Transverse colon (tissue), 4 donors: ENCODE measurements at regions not wholly inside any gene's neighbourhood (a gene's known extent, or its start where the extent isn't known, plus 50 kb on each side); places are given as distances from the start of the nearest gene placed in this dataset.

ENCODE experiments used
- DNase-seq: peaks from one replicate; pipeline ENCODE4 v3.0.0-alpha.2; 2019
- H3K27ac ChIP-seq, 4 donors: fragments of 200-600 bp; sonication (generic); 2 replicates each; pipeline ENCODE4 v1.5.1; 2016 to 2018; ENCODE audit warnings: inconsistent platforms in 4 of 4
- H3K27me3 ChIP-seq: fragments of 200-600 bp; sonication (generic); 2 replicates; pipeline ENCODE4 v1.5.1; 2017; ENCODE audit warnings: inconsistent platforms
- H3K36me3 ChIP-seq, 4 donors: fragments of 200-600 bp; sonication (generic); 2 replicates each; pipeline ENCODE4 v1.5.1; 2017 to 2019; ENCODE audit warnings: inconsistent platforms in 4 of 4
- H3K4me1 ChIP-seq, 4 donors: fragments of 200-600 bp; sonication (generic); 2 replicates each; pipeline ENCODE4 v1.5.1; 2017 to 2020; ENCODE audit warnings: inconsistent platforms in 4 of 4
- H3K4me3 ChIP-seq, 4 donors: fragments of 200-600 bp; sonication (generic); 1 replicate in 1 of 4; 2 replicates in 3 of 4; pipeline versions ENCODE4 v1.5.1 to v1.6.1; 2017 to 2019; ENCODE audit warnings: inconsistent platforms in 4 of 4
- H3K9me3 ChIP-seq, 2 donors: fragments of 200-600 bp; sonication (generic); 2 replicates each; pipeline ENCODE4 v1.5.1; 2017 to 2019; ENCODE audit warnings: inconsistent platforms in 2 of 2
- CTCF ChIP-seq, 5 experiments: fragments of 200-600 bp in 3 of 5; fragments of 450-650 bp in 2 of 5; sonication (generic) in 3 of 5; IDR thresholded peaks; 1 replicate in 2 of 5; 2 replicates in 3 of 5; pipeline ENCODE4 v1.5.1; 2016 to 2017; ENCODE audit warnings: antibody characterized with exemption in 5 of 5, inconsistent platforms in 3 of 5, mild to moderate bottlenecking in 2 of 5, moderate library complexity in 1 of 5
- EP300 ChIP-seq: sonication (generic); formaldehyde crosslinking; IDR thresholded peaks from one replicate; pipeline ENCODE4 v1.6.1; 2017; ENCODE audit warnings: antibody characterized with exemption, low read depth
- POLR2A ChIP-seq: fragments of 450-650 bp; IDR thresholded peaks from one replicate; pipeline ENCODE4 v1.6.1; 2016; ENCODE audit warnings: antibody characterized with exemption, mild to moderate bottlenecking, moderate library complexity
- POLR2AphosphoS5 ChIP-seq, 3 donors: sonication (generic); formaldehyde crosslinking; IDR thresholded peaks; one replicate each; pipeline ENCODE4 v1.6.1; 2016; ENCODE audit warnings: antibody characterized with exemption in 3 of 3
- WGBS, 2 donors: methylation state at CpG; one replicate each; pipeline ENCODE4 v1.1.5; 2018; ENCODE audit warnings: low coverage in 1 of 2; 5-methylcytosine and 5-hydroxymethylcytosine counted together
- in situ Hi-C, 4 donors: fragments of 200-750 bp; cut with MboI; loops; one replicate each; pipeline versions ENCODE4 v1.15.0 to v1.15.1; 2017; ENCODE audit warnings: low sequenced_read_pairs in 3 of 4, low pct_ligation_motif_present in 1 of 4, low pct_unique_long_range_greater_than_20kb in 1 of 4
- intact Hi-C: fragments of 100-400 bp; cut with DNase I; formaldehyde crosslinking; loops from one replicate; pipeline ENCODE4 v1.15.1; 2023; ENCODE audit warnings: low total_unique reads

GRCh38 chr11:119902656-119903231 lies 173.7 kb upstream of the NECTIN1 start:
- intact Hi-C loops (no loop called here), in situ Hi-C loops (no loop called here)
- peaks cover 0 to 36% (median 25%) of the 10 kb centered on the region in 4 donors for H3K4me1 ChIP-seq
- no peaks in the 10 kb centered on the region for H3K27me3 ChIP-seq
- WGBS, 2 donors: 63 to 68% methylated on average over 7 to 9 of the region's 9 CpGs
- H3K4me3 ChIP-seq: no peak overlapping the region
- H3K27ac ChIP-seq: peak overlapping the region in 2 of 4 donors; percentile 86
- no peak for DNase-seq
- no peaks in the 10 kb centered on the region for H3K9me3 ChIP-seq
- H3K36me3 ChIP-seq: no peaks in the 10 kb centered on the region
- TF ChIP-seq CTCF (IDR thresholded peaks at IDR 0.05) (no peak), POLR2AphosphoS5 (IDR thresholded peaks at IDR 0.05) (no peak), EP300 (no peak), POLR2A (no peak)

DNA sequence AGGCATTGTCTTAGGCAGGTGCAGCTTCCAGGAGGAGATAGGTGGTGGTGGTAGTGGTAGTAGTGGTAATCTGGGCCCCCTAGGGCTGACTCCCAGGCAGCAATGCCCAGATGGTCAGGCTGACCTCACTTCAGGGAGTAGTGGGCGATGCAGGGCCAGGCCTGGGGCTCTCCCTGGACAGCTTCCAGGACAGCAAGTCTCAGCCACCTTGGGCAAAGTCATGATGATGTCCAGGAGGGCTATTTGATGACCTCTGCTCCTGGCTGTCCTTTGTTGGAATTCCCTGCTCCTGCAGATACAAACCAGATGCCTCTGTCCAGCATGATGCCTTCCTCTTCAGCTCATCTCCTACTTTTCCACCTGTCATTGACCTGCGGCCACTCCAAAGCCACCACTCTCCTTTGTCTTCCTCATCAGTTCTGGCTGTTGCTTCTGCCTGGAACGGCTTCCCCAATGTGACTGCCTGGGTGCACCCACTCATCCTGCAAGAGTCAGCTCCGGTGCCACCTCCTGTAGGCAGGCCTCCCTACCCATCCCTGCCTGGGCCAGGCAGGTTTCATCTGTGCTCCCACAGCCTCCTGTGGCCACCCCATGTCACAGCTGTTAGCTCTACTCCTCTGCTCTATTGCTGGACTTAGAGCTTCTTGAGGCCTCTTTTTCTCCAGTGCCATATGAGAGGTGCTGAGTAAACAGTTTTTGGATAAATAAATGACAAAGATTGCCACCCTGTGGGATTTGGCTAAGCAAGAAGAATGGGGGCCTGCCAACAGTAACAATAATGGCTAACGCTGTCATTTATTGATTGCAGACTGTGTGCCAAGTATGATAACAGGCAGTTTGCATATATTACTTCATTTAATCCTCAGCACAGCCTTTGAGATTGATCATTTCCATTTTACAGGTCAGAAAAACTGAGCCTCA lies 172.9 kb upstream of the NECTIN1 start:
- WGBS, 2 donors: 77% methylated on average over 5 of the region's 5 CpGs; no CpG with 5 or more reads in 1 of the 2 donors
- Histone ChIP-seq H3K9me3 (no peaks in the 10 kb centered on the region), H3K27me3 (no peaks in the 10 kb centered on the region), H3K4me1 (peaks cover 0 to 30% (median 19%) of the 10 kb centered on the region in 4 donors), H3K4me3 (no peak overlapping the region), H3K36me3 (no peaks in the 10 kb centered on the region), H3K27ac (no peak overlapping the region)
- TF ChIP-seq POLR2A (no peak), CTCF (IDR thresholded peaks at IDR 0.05) (no peak), POLR2AphosphoS5 (IDR thresholded peaks at IDR 0.05) (no peak), EP300 (no peak)
- no peak for DNase-seq
- intact Hi-C loops (no loop called here), in situ Hi-C loops (no loop called here)

GRCh38 chr11:119899997-119900396 lies 171.0 kb upstream of the NECTIN1 start:
- Histone ChIP-seq H3K9me3 (no peaks in the 10 kb centered on the region), H3K27ac (no peak overlapping the region), H3K4me1 (peaks cover 0 to 21% (median 15%) of the 10 kb centered on the region in 4 donors), H3K4me3 (no peak overlapping the region), H3K36me3 (no peaks in the 10 kb centered on the region), H3K27me3 (no peaks in the 10 kb centered on the region)
- no peak for TF ChIP-seq EP300
- no peak for TF ChIP-seq CTCF (IDR thresholded peaks at IDR 0.05)
- TF ChIP-seq POLR2AphosphoS5 (IDR thresholded peaks at IDR 0.05): no peak
- no peak for TF ChIP-seq POLR2A
- in situ Hi-C loops (no loop called here), intact Hi-C loops (no loop called here)
- DNase-seq: no peak
- 67 to 79% methylated on average over 3 of the region's 3 CpGs for WGBS, 2 donors

DNA sequence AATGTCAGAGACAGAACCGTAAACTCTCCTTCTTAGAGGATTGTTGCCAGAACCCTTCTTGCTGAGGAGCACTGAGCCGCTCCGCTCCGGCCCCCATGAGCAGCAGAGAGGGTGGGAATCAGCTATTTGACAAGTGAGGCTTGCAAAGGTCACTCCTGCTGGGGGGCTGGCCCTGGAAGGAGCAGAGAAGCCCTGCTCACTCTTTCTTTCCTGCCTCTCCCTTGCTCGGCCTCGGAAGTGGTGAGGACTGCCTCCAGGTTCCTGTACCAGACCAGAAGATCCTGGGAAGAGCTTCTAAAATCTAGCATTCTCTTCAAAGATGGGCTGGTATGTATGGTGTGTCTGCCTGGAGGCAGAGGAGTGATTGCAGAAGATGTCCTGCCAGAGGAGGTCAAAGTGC lies 168.6 kb upstream of the NECTIN1 start:
- DNase-seq: no peak
- peaks cover 0 to under 1% (median 0%) of the 10 kb centered on the region in 4 donors for H3K4me1 ChIP-seq
- H3K4me3 ChIP-seq: no peak overlapping the region
- no peaks in the 10 kb centered on the region for H3K27me3 ChIP-seq
- intact Hi-C loops: no loop called here
- no peaks in the 10 kb centered on the region for H3K9me3 ChIP-seq
- TF ChIP-seq POLR2AphosphoS5 (IDR thresholded peaks at IDR 0.05): no peak
- TF ChIP-seq EP300: no peak
- no peak for TF ChIP-seq POLR2A
- TF ChIP-seq CTCF (IDR thresholded peaks at IDR 0.05): no peak
- WGBS, 2 donors: 70 to 75% methylated on average over 2 to 6 of the region's 6 CpGs
- in situ Hi-C loops: no loop called here
- no peaks in the 10 kb centered on the region for H3K36me3 ChIP-seq
- no peak overlapping the region for H3K27ac ChIP-seq
